ENCODE measurements at regions not wholly inside any gene's neighbourhood (a gene's known extent, or its start where the extent isn't known, plus 50 kb on each side); places are given as distances from the start of the nearest gene placed in this dataset.
A peak's percentile ranks its signal among the peaks of the same experiment; 100 is the strongest.

GRCh38 chr6:131510094-131510493, 62.9 kb upstream of the ARG1 start:
- Histone ChIP-seq H3K4me1 (no peaks in the 10 kb centered on the region), H3K4me3 (no peak overlapping the region), H3K36me3 (no peaks in the 10 kb centered on the region), H3K27me3 (no peaks in the 10 kb centered on the region), H3K9me3 (no peaks in the 10 kb centered on the region), H3K27ac (no peak overlapping the region), H3K9ac (ENCODE audit: low read depth in 2 of 2, low read length in 2 of 2) (no peak overlapping the region)
- intact Hi-C loops (cut with DNase I) = no loop called here
- DNase-seq = no peak
- TF ChIP-seq CTCF (IDR thresholded peaks at IDR 0.05) = no peak

- TF ChIP-seq CTCF (IDR thresholded peaks at IDR 0.05) = no peak
These were observed 62.4 kb upstream of the ARG1 start for GRCh38 chr6:131510591-131510990.

GRCh38 chr6:131519670-131520436, 53.2 kb upstream of the ARG1 start:
- Histone ChIP-seq H3K4me3 (no peak overlapping the region), H3K27ac (no peak overlapping the region), H3K4me1 (no peaks in the 10 kb centered on the region), H3K9ac (ENCODE audit: low read depth in 2 of 2, low read length in 2 of 2) (no peak overlapping the region), H3K36me3 (no peaks in the 10 kb centered on the region), H3K9me3 (no peaks in the 10 kb centered on the region), H3K27me3 (no peaks in the 10 kb centered on the region)
- intact Hi-C loops (cut with DNase I) = no loop called here
- TF ChIP-seq CTCF (IDR thresholded peaks at IDR 0.05) = peak; percentile 53
- DNase-seq = peak; percentile 43

More at GRCh38 chr6:131510591-131510990, 62.4 kb upstream of the ARG1 start:
- no peak for DNase-seq
- Histone ChIP-seq H3K9me3 (no peaks in the 10 kb centered on the region), H3K27ac (no peak overlapping the region), H3K36me3 (no peaks in the 10 kb centered on the region), H3K4me1 (no peaks in the 10 kb centered on the region), H3K27me3 (no peaks in the 10 kb centered on the region), H3K4me3 (no peak overlapping the region), H3K9ac (ENCODE audit: low read depth in 2 of 2, low read length in 2 of 2) (no peak overlapping the region)
- intact Hi-C loops (cut with DNase I) = no loop called here
